ENCODE measurements at regions not wholly inside any gene's neighbourhood (a gene's known extent, or its start where the extent isn't known, plus 50 kb on each side); places are given as distances from the start of the nearest gene placed in this dataset.

- H3K27me3 ChIP-seq (ENCODE audit: control insufficient read depth, insufficient read depth, low read length) = no peaks in the 10 kb centered on the region
- H3K9me3 ChIP-seq (ENCODE audit: control insufficient read depth, low read depth, low read length) = peaks cover 3% of the 10 kb centered on the region
- no peak for DNase-seq
- H3K4me1 ChIP-seq (ENCODE audit: control insufficient read depth, insufficient read depth, low read length) = no peaks in the 10 kb centered on the region
- no peaks in the 10 kb centered on the region for H3K36me3 ChIP-seq (ENCODE audit: control insufficient read depth, insufficient read depth, low read length)
- no peak overlapping the region for H3K27ac ChIP-seq (ENCODE audit: low read length)
- no peak overlapping the region for H3K4me3 ChIP-seq (ENCODE audit: low read length)
- WGBS (ENCODE audit: insufficient coverage, low lambda C conversion rate) = 100% methylated on average over 1 of the region's 3 CpGs
These were observed 146.2 kb upstream of the CBLB start for GRCh38 chr3:106014971-106015370.

GRCh38 chr3:106018102-106018501 is 149.3 kb upstream of the CBLB start:
- no peak overlapping the region for H3K27ac ChIP-seq (ENCODE audit: low read length)
- WGBS (ENCODE audit: insufficient coverage, low lambda C conversion rate) = no CpG with 5 or more reads among the region's 4 CpGs
- no peak overlapping the region for H3K4me3 ChIP-seq (ENCODE audit: low read length)
- peaks cover 3% of the 10 kb centered on the region for H3K9me3 ChIP-seq (ENCODE audit: control insufficient read depth, low read depth, low read length)
- H3K27me3 ChIP-seq (ENCODE audit: control insufficient read depth, insufficient read depth, low read length) = no peaks in the 10 kb centered on the region
- DNase-seq = no peak
- H3K4me1 ChIP-seq (ENCODE audit: control insufficient read depth, insufficient read depth, low read length) = no peaks in the 10 kb centered on the region
- H3K36me3 ChIP-seq (ENCODE audit: control insufficient read depth, insufficient read depth, low read length) = no peaks in the 10 kb centered on the region

DNA sequence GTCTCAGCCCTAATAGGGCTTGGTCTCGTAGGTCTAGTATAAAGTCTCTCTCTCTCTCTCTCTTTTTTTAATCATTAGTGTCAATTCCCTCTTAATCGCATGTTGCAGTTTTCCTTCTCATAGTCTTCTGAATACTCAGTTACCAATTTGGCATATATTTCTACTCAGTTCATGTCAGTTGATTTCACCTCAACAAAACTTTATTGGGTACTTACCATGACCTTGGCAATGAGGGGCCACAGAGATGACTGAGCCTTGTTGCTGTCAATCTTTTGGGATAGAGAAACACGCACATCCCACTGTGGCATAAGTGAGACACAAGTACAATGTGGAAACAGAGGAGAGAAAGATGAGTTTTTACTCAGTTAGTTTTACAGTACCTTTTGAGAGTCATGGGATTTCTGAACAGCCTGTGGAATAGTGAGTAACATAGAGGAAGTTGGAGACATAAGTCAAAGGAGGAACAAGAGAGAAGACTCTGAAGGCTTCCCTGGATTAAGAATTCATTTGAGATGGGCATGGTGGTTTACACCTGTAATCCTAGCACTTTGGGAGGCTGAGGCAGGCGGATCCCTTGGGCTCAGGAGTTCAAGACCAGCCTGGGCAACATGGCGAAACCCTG is 150.2 kb upstream of the CBLB start:
- no peak for DNase-seq
- Histone ChIP-seq H3K27ac (ENCODE audit: low read length) (no peak overlapping the region), H3K4me3 (ENCODE audit: low read length) (no peak overlapping the region), H3K36me3 (ENCODE audit: control insufficient read depth, insufficient read depth, low read length) (no peaks in the 10 kb centered on the region), H3K4me1 (ENCODE audit: control insufficient read depth, insufficient read depth, low read length) (no peaks in the 10 kb centered on the region), H3K9me3 (ENCODE audit: control insufficient read depth, low read depth, low read length) (peaks cover 3% of the 10 kb centered on the region), H3K27me3 (ENCODE audit: control insufficient read depth, insufficient read depth, low read length) (no peaks in the 10 kb centered on the region)
- 100% methylated on average over 1 of the region's 5 CpGs for WGBS (ENCODE audit: insufficient coverage, low lambda C conversion rate)

GRCh38 chr3:106022913-106023312 is 154.1 kb upstream of the CBLB start:
- 93% methylated on average over 3 of the region's 5 CpGs for WGBS (ENCODE audit: insufficient coverage, low lambda C conversion rate)
- no peak for DNase-seq
- Histone ChIP-seq H3K4me1 (ENCODE audit: control insufficient read depth, insufficient read depth, low read length) (no peaks in the 10 kb centered on the region), H3K4me3 (ENCODE audit: low read length) (no peak overlapping the region), H3K27me3 (ENCODE audit: control insufficient read depth, insufficient read depth, low read length) (no peaks in the 10 kb centered on the region), H3K36me3 (ENCODE audit: control insufficient read depth, insufficient read depth, low read length) (no peaks in the 10 kb centered on the region), H3K9me3 (ENCODE audit: control insufficient read depth, low read depth, low read length) (peaks cover 3% of the 10 kb centered on the region), H3K27ac (ENCODE audit: low read length) (no peak overlapping the region)

DNA sequence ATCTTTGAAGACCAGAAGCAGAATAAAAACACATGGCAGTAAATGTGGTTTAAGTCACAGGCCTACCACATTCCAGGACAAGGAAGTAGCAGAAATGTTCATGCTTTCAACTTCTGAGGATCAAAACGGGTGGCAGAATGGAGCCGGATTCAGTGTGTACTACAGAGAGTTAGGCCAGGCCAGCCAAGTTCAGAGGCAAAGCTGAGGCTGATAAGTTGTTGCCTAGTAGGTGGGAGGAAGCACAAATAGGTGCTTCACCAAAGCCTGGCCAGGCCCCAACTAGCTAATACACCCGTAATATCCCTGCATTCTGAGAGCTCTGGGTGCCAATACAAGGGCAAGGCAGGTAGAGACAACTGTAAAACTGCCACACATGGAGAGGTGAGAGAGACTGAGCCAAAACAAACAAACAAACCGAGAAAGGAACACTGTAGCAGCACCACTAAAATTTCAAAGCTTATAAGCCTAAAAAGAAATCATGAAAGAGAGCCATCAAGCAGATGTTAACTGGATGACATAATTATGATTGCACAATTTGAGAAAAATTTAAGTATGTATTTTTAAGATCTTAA is 156.4 kb upstream of the CBLB start:
- Histone ChIP-seq H3K27me3 (ENCODE audit: control insufficient read depth, insufficient read depth, low read length) (no peaks in the 10 kb centered on the region), H3K4me1 (ENCODE audit: control insufficient read depth, insufficient read depth, low read length) (no peaks in the 10 kb centered on the region), H3K9me3 (ENCODE audit: control insufficient read depth, low read depth, low read length) (no peaks in the 10 kb centered on the region), H3K4me3 (ENCODE audit: low read length) (no peak overlapping the region), H3K27ac (ENCODE audit: low read length) (no peak overlapping the region), H3K36me3 (ENCODE audit: control insufficient read depth, insufficient read depth, low read length) (no peaks in the 10 kb centered on the region)
- DNase-seq = peak in 1 of 2 donors; percentile 3
- no CpG with 5 or more reads among the region's 4 CpGs for WGBS (ENCODE audit: insufficient coverage, low lambda C conversion rate)

DNA sequence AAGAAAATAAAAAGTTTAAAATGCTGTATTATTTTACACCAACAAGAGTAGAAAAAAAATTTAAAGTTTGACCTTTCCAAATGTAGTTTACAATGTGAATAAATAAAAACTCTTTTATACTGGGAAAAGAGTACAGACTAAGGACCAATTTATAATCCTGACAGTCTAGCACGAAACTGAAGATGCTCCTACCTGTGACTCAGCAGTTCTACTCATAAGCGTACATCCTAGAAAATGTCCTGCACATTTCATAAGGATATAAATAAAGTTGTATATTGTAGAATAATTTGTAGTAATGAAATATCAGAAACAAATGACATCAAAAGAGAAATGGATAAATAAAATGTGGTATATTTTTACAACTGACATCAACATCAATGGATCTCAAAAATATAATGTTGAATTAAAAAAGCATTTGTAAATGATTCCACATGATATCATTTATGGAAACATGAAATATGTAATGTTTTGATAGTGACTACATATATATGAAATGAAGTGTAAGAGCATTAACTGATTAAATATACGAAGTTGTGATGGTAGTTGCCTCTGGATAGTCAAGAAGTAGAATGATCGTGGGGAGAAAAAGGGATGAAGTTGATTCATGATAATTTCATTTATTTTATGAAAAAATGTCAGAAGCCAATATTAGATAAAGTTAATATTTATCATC is 161.3 kb upstream of the CBLB start:
- no peaks in the 10 kb centered on the region for H3K27me3 ChIP-seq (ENCODE audit: control insufficient read depth, insufficient read depth, low read length)
- H3K4me3 ChIP-seq (ENCODE audit: low read length) = no peak overlapping the region
- DNase-seq = no peak
- H3K27ac ChIP-seq (ENCODE audit: low read length) = no peak overlapping the region
- WGBS (ENCODE audit: insufficient coverage, low lambda C conversion rate) = 62% methylated on average over 3 of the region's 4 CpGs
- no peaks in the 10 kb centered on the region for H3K36me3 ChIP-seq (ENCODE audit: control insufficient read depth, insufficient read depth, low read length)
- no peaks in the 10 kb centered on the region for H3K4me1 ChIP-seq (ENCODE audit: control insufficient read depth, insufficient read depth, low read length)
- H3K9me3 ChIP-seq (ENCODE audit: control insufficient read depth, low read depth, low read length) = no peaks in the 10 kb centered on the region

DNA sequence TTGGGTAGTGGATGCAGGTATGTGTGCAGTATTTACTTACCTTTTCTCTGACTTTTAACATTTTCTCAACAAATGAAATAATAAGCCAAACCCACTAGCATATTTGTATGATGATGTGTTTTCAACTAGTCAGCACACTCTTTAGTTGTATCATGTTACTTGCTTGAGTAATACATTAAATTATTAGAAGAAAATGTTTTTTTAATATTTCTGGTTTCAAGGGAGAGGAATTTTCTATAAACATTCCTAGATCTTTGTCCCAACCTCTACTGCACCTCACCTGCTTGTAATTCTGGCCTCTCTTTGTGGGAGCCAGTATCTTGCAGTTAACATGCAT is 161.8 kb upstream of the CBLB start:
- no peaks in the 10 kb centered on the region for H3K9me3 ChIP-seq (ENCODE audit: control insufficient read depth, low read depth, low read length)
- H3K4me3 ChIP-seq (ENCODE audit: low read length) = no peak overlapping the region
- no peaks in the 10 kb centered on the region for H3K36me3 ChIP-seq (ENCODE audit: control insufficient read depth, insufficient read depth, low read length)
- DNase-seq = no peak
- H3K27me3 ChIP-seq (ENCODE audit: control insufficient read depth, insufficient read depth, low read length) = no peaks in the 10 kb centered on the region
- H3K27ac ChIP-seq (ENCODE audit: low read length) = no peak overlapping the region
- no peaks in the 10 kb centered on the region for H3K4me1 ChIP-seq (ENCODE audit: control insufficient read depth, insufficient read depth, low read length)

DNA sequence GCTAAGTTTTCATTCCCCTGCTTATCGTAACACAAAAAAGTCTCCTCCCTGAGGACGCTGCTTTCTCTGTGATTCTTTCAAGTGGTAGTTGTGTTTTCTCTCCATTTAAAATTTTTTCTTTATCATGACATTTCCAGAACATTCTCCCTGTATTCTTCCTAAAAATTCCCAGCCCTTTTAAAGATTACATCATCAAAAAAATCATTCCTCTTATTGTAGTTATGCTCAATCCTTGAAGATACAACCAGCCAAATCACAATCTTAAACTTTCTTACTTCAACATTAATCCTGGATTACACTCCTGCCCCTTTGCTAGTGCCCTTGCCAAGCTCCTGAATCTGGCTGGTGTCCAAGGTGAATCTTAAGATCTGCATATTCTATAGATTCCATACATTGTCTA is 163.7 kb upstream of the CBLB start:
- Histone ChIP-seq H3K4me3 (ENCODE audit: low read length) (no peak overlapping the region), H3K27me3 (ENCODE audit: control insufficient read depth, insufficient read depth, low read length) (no peaks in the 10 kb centered on the region), H3K36me3 (ENCODE audit: control insufficient read depth, insufficient read depth, low read length) (no peaks in the 10 kb centered on the region), H3K27ac (ENCODE audit: low read length) (no peak overlapping the region), H3K9me3 (ENCODE audit: control insufficient read depth, low read depth, low read length) (no peaks in the 10 kb centered on the region), H3K4me1 (ENCODE audit: control insufficient read depth, insufficient read depth, low read length) (no peaks in the 10 kb centered on the region)
- no CpG with 5 or more reads among the region's 2 CpGs for WGBS (ENCODE audit: insufficient coverage, low lambda C conversion rate)
- DNase-seq = no peak

DNA sequence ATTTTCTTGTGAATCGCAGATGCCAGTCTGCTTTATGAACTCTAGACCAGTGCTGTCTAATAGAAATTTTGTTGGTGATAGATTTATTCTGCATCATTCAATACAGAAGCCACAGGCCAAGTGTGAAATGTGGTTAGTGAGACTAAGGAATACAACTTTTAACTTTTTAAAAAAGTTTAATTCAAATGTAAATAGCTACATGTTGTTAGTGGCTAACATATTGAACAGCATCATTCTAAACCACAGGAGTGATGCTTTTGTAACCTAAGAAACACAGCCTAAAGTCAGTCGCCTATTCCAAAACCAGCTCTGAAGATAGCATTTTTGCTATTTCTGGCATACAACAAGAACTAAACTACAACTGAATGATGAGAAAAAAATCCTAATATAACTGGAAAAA is 164.8 kb upstream of the CBLB start:
- H3K4me1 ChIP-seq (ENCODE audit: control insufficient read depth, insufficient read depth, low read length) = no peaks in the 10 kb centered on the region
- H3K4me3 ChIP-seq (ENCODE audit: low read length) = no peak overlapping the region
- H3K27ac ChIP-seq (ENCODE audit: low read length) = no peak overlapping the region
- H3K9me3 ChIP-seq (ENCODE audit: control insufficient read depth, low read depth, low read length) = no peaks in the 10 kb centered on the region
- no peaks in the 10 kb centered on the region for H3K36me3 ChIP-seq (ENCODE audit: control insufficient read depth, insufficient read depth, low read length)
- no peaks in the 10 kb centered on the region for H3K27me3 ChIP-seq (ENCODE audit: control insufficient read depth, insufficient read depth, low read length)
- 83% methylated on average over 1 of the region's 2 CpGs for whole genome bisulfite sequencing (ENCODE audit: insufficient coverage, low lambda C conversion rate)
- DNase-seq = no peak

DNA sequence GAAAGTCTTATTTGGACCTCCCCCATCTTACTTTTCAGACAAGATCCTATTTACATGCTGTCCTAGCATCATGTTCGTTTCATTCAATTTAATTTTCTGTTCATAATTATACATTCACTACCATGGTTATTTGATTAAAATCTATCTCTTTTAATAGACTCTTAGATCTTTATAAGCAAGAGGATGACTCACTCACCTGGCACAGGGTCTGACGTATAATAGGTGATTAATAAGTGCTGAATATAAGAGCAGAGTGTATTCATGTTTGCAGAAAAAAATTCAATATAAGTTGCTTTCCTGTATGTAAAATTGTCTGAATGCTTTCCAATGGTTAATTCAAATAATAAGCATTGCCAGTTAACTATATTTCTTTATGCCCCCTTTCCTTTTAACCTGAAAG is 165.5 kb upstream of the CBLB start:
- H3K4me3 ChIP-seq (ENCODE audit: low read length) = no peak overlapping the region
- no peak for DNase-seq
- H3K9me3 ChIP-seq (ENCODE audit: control insufficient read depth, low read depth, low read length) = no peaks in the 10 kb centered on the region
- no peak overlapping the region for H3K27ac ChIP-seq (ENCODE audit: low read length)
- H3K27me3 ChIP-seq (ENCODE audit: control insufficient read depth, insufficient read depth, low read length) = no peaks in the 10 kb centered on the region
- H3K4me1 ChIP-seq (ENCODE audit: control insufficient read depth, insufficient read depth, low read length) = no peaks in the 10 kb centered on the region
- no peaks in the 10 kb centered on the region for H3K36me3 ChIP-seq (ENCODE audit: control insufficient read depth, insufficient read depth, low read length)
- 86% methylated on average over 1 of the region's 2 CpGs for WGBS (ENCODE audit: insufficient coverage, low lambda C conversion rate)

- WGBS (ENCODE audit: insufficient coverage, low lambda C conversion rate) = no CpG with 5 or more reads among the region's 4 CpGs
- H3K27me3 ChIP-seq (ENCODE audit: control insufficient read depth, insufficient read depth, low read length) = no peaks in the 10 kb centered on the region
- no peaks in the 10 kb centered on the region for H3K4me1 ChIP-seq (ENCODE audit: control insufficient read depth, insufficient read depth, low read length)
- no peaks in the 10 kb centered on the region for H3K9me3 ChIP-seq (ENCODE audit: control insufficient read depth, low read depth, low read length)
- no peak overlapping the region for H3K27ac ChIP-seq (ENCODE audit: low read length)
- no peaks in the 10 kb centered on the region for H3K36me3 ChIP-seq (ENCODE audit: control insufficient read depth, insufficient read depth, low read length)
- DNase-seq = no peak
- no peak overlapping the region for H3K4me3 ChIP-seq (ENCODE audit: low read length)
These were observed 166.8 kb upstream of the CBLB start for GRCh38 chr3:106035619-106036018.
